Retinal pigment epithelial cell (primary cell): ENCODE measurements at regions not wholly inside any gene's neighbourhood (a gene's known extent, or its start where the extent isn't known, plus 50 kb on each side); places are given as distances from the start of the nearest gene placed in this dataset.

Experiments
- DNase-seq: peaks from one replicate; pipeline ENCODE4 v3.0.0-alpha.2; 2010; ENCODE audit warnings: low read depth
- H3K4me3 ChIP-seq: 2 replicates; pipeline ENCODE4 v1.5.1; 2011; ENCODE audit warnings: mild to moderate bottlenecking, low read length, control low read depth, moderate library complexity
- CTCF ChIP-seq: conservative IDR thresholded peaks from 2 replicates; pipeline ENCODE4 v1.5.1; 2011; ENCODE audit warnings: low read depth, low read length, control low read depth, inconsistent platforms

GRCh38 chr2:37448342-37449120 lies 104.1 kb downstream of the QPCT start:
- no peak for DNase-seq
- no peak overlapping the region for H3K4me3 ChIP-seq
- no peak for TF ChIP-seq CTCF

GRCh38 chr2:37449761-37450296 lies 105.4 kb downstream of the QPCT start:
- no peak for TF ChIP-seq CTCF
- H3K4me3 ChIP-seq: no peak overlapping the region
- DNase-seq: no peak

GRCh38 chr2:37453027-37453426 lies 108.6 kb downstream of the QPCT start:
- no peak for DNase-seq
- no peak for TF ChIP-seq CTCF
- no peak overlapping the region for H3K4me3 ChIP-seq

- peak; percentile 43 for DNase-seq
- no peak overlapping the region for H3K4me3 ChIP-seq
- TF ChIP-seq CTCF: no peak
These were observed 110.7 kb downstream of the QPCT start for GRCh38 chr2:37454851-37455762.

- no peak for TF ChIP-seq CTCF
- no peak overlapping the region for H3K4me3 ChIP-seq
- DNase-seq: no peak
These were observed 112.0 kb downstream of the QPCT start for GRCh38 chr2:37456479-37456878.

- DNase-seq: no peak
- TF ChIP-seq CTCF: no peak
- H3K4me3 ChIP-seq: no peak overlapping the region
These were observed 113.0 kb downstream of the QPCT start for GRCh38 chr2:37457401-37457901.
